ENCODE measurements at regions not wholly inside any gene's neighbourhood (a gene's known extent, or its start where the extent isn't known, plus 50 kb on each side); places are given as distances from the start of the nearest gene placed in this dataset.

DNA sequence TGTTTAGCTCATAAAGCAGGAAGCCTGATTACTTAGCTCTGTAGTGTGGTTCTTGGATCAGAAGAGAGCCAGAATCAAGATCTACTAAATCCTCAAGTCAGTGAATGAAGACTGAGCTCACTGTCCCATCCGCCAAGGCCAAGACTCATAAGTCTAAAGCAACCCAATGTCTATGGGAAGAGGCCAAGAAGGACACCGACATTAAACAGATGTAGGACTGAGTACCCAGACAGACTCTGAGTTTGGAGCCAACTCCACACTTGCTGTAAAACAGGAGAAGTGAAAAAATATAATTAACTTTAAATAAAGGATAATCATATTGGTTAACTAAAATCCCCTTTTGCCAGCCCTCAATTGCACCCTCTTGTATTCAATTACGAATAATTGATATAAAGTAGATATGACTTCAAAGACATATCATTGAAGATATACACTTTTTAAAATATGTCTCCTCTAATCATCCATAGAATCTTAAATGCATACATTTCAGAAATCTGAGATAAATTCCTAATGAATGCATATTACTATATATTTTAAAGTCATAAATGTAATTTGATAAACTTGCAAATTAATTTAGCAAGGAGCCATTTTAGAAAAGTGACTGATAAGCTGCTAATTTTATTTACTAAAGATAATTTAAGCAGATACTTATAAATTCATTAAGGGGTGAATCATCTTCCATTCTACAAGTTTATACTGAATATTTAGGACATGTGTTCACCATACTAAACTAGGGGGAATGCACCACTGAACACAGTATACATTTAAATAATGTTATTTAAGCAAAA lies 617.0 kb upstream of the ARID1B start:
- TF ChIP-seq, protein P1, sequence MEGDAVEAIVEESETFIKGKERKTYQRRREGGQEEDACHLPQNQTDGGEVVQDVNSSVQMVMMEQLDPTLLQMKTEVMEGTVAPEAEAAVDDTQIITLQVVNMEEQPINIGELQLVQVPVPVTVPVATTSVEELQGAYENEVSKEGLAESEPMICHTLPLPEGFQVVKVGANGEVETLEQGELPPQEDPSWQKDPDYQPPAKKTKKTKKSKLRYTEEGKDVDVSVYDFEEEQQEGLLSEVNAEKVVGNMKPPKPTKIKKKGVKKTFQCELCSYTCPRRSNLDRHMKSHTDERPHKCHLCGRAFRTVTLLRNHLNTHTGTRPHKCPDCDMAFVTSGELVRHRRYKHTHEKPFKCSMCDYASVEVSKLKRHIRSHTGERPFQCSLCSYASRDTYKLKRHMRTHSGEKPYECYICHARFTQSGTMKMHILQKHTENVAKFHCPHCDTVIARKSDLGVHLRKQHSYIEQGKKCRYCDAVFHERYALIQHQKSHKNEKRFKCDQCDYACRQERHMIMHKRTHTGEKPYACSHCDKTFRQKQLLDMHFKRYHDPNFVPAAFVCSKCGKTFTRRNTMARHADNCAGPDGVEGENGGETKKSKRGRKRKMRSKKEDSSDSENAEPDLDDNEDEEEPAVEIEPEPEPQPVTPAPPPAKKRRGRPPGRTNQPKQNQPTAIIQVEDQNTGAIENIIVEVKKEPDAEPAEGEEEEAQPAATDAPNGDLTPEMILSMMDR (IDR thresholded peaks at IDR 0.05) = no peak
- TF ChIP-seq, protein P2, sequence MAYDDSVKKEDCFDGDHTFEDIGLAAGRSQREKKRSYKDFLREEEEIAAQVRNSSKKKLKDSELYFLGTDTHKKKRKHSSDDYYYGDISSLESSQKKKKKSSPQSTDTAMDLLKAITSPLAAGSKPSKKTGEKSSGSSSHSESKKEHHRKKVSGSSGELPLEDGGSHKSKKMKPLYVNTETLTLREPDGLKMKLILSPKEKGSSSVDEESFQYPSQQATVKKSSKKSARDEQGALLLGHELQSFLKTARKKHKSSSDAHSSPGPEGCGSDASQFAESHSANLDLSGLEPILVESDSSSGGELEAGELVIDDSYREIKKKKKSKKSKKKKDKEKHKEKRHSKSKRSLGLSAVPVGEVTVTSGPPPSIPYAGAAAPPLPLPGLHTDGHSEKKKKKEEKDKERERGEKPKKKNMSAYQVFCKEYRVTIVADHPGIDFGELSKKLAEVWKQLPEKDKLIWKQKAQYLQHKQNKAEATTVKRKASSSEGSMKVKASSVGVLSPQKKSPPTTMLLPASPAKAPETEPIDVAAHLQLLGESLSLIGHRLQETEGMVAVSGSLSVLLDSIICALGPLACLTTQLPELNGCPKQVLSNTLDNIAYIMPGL (CRISPR knock-in tag; IDR thresholded peaks at IDR 0.05; ENCODE audit: borderline replicate concordance) = no peak
- TF ChIP-seq POLR2A (IDR thresholded peaks at IDR 0.05; ENCODE audit: low read length) (no peak), FOSL2 (IDR thresholded peaks at IDR 0.05) (no peak), FOSL2 (CRISPR knock-in tag; IDR thresholded peaks at IDR 0.05) (no peak), SMC3 (IDR thresholded peaks at IDR 0.05) (no peak)

Measured in A549 (cell line).